Transverse colon (tissue), 4 donors: ENCODE measurements at regions not wholly inside any gene's neighbourhood (a gene's known extent, or its start where the extent isn't known, plus 50 kb on each side); places are given as distances from the start of the nearest gene placed in this dataset.

ENCODE experiments used
- CTCF ChIP-seq, 5 experiments: fragments of 200-600 bp in 3 of 5; fragments of 450-650 bp in 2 of 5; sonication (generic) in 3 of 5; IDR thresholded peaks; 1 replicate in 2 of 5; 2 replicates in 3 of 5; pipeline ENCODE4 v1.5.1; 2016 to 2017; ENCODE audit warnings: antibody characterized with exemption in 5 of 5, inconsistent platforms in 3 of 5, mild to moderate bottlenecking in 2 of 5, moderate library complexity in 1 of 5
- POLR2AphosphoS5 ChIP-seq, 3 donors: sonication (generic); formaldehyde crosslinking; IDR thresholded peaks; one replicate each; pipeline ENCODE4 v1.6.1; 2016; ENCODE audit warnings: antibody characterized with exemption in 3 of 3

- TF ChIP-seq CTCF (IDR thresholded peaks at IDR 0.05): no peak
- no peak for TF ChIP-seq POLR2AphosphoS5 (IDR thresholded peaks at IDR 0.05)
Measured at GRCh38 chr20:19944772-19945459, 72.2 kb upstream of the NAA20 start.
